CD4-positive, alpha-beta T cell (primary cell): ENCODE measurements at regions not wholly inside any gene's neighbourhood (a gene's known extent, or its start where the extent isn't known, plus 50 kb on each side); places are given as distances from the start of the nearest gene placed in this dataset.

Experiments
- ATAC-seq: fragments of 200-7000 bp; cut with Tn5 transposase; one replicate; pipeline ENCODE4 v1.10.0; 2022; ENCODE audit warnings: mild to moderate bottlenecking; ENCODE audit not compliant: poor library complexity
- CTCF ChIA-PET: fragments of 350-600 bp; sonication (Branson Sonifier 250); formaldehyde crosslinking; loops from one replicate; lab custom pipeline; 2021; ENCODE audit warnings: antibody characterized with exemption, inconsistent platforms; lab: Charles Lee
- POLR2A ChIA-PET: fragments of 350-600 bp; sonication (Branson Sonifier 250); formaldehyde crosslinking; loops from one replicate; lab custom pipeline; 2021; ENCODE audit warnings: antibody characterized with exemption, inconsistent platforms; lab: Charles Lee
- DNase-seq, 14 experiments: peaks; one replicate each; pipeline ENCODE4 v3.0.0-alpha.2; 2013 to 2020; ENCODE audit warnings: mixed read lengths in 2 of 14
- H3K27ac ChIP-seq, 2 donors: one replicate each; pipeline versions ENCODE4 v1.5.1 to v1.7.0; 2013; ENCODE audit warnings: low read length in 2 of 2, low read depth in 1 of 2, mild to moderate bottlenecking in 1 of 2
- H3K27me3 ChIP-seq, 2 experiments: 1 replicate in 1 of 2; 2 replicates in 1 of 2; pipeline versions ENCODE4 v1.6.1 to v1.7.0; 2013; ENCODE audit warnings: low read length in 2 of 2, control low read depth in 1 of 2, mild to moderate bottlenecking in 1 of 2, moderate library complexity in 1 of 2; ENCODE audit not compliant: insufficient read depth in 2 of 2, control insufficient read depth in 1 of 2
- H3K36me3 ChIP-seq: one replicate; pipeline ENCODE4 v1.6.1; 2013; ENCODE audit warnings: low read length, control low read depth; ENCODE audit not compliant: insufficient read depth
- H3K4me1 ChIP-seq: one replicate; pipeline ENCODE4 v1.6.1; 2013; ENCODE audit warnings: low read length, control low read depth; ENCODE audit not compliant: insufficient read depth
- H3K4me3 ChIP-seq: one replicate; pipeline ENCODE4 v1.5.1; 2013; ENCODE audit warnings: mild to moderate bottlenecking, low read length, moderate library complexity
- H3K9me3 ChIP-seq, 2 experiments: 1 replicate in 1 of 2; 2 replicates in 1 of 2; pipeline versions ENCODE4 v1.6.1 to v1.7.0; 2013; ENCODE audit warnings: low read length in 2 of 2, mild to moderate bottlenecking in 2 of 2, control low read depth in 1 of 2, moderate library complexity in 1 of 2; ENCODE audit not compliant: control insufficient read depth in 1 of 2, insufficient read depth in 1 of 2
- H3K27ac Mint-ChIP-seq: one replicate; pipeline ENCODE4 v1.8.0; 2020; ENCODE audit warnings: mixed read lengths
- H3K27me3 Mint-ChIP-seq: one replicate; pipeline ENCODE4 v1.8.0; 2021; ENCODE audit warnings: mixed read lengths
- H3K36me3 Mint-ChIP-seq: one replicate; pipeline ENCODE4 v1.8.0; 2021; ENCODE audit warnings: low read depth, mixed read lengths
- H3K4me1 Mint-ChIP-seq: one replicate; pipeline ENCODE4 v1.8.0; 2021; ENCODE audit warnings: low read depth, mixed read lengths
- H3K4me3 Mint-ChIP-seq: one replicate; pipeline ENCODE4 v1.8.0; 2020; ENCODE audit warnings: mild to moderate bottlenecking, mixed read lengths
- H3K9me3 Mint-ChIP-seq: one replicate; pipeline ENCODE4 v1.8.0; 2020; ENCODE audit warnings: mixed read lengths
- CTCF ChIP-seq: fragments of 200-600 bp; IDR thresholded peaks from one replicate; pipeline ENCODE4 v1.8.0; 2022; ENCODE audit warnings: antibody characterized with exemption, mild to moderate bottlenecking
- intact Hi-C, 2 experiments: fragments of 100-400 bp; cut with DNase I in 1 of 2; cut with micrococcal nuclease in 1 of 2; formaldehyde crosslinking; loops; one replicate each; pipeline versions ENCODE4 v1.15.1 to v1.9.0; 2023 to 2025; cut with DNase I, micrococcal nuclease

DNA sequence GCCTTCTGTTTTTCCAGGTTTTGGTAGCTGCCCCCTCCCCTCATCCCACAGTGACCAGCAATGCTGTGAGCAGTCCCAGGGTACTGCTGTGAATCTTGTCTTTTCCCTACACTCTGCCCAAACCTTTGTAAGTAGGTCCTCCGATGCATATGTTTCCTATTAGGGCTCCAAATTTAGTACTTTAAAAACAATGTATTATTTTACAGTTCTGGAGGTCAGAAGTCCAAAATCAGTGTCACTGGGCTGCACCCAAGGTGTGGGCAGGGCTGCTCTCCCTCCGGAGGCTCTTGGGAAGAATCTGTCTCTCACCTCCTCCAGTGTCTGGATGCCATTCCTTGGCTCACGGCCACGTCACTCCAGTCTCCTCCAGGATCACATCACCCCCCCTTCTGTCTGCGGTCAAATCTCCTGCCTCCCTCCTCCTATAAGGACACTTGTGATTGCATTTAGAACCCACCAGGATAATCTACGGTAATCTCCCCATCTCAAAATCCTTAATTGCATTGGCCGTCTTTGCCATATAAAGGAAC is 208.5 kb downstream of the SH3BP4 start:
- Mint-ChIP-seq H3K27ac (no peak overlapping the region), H3K4me1 (no peaks in the 10 kb centered on the region), H3K27me3 (peaks cover 37% of the 10 kb centered on the region), H3K36me3 (no peaks in the 10 kb centered on the region), H3K9me3 (no peaks in the 10 kb centered on the region), H3K4me3 (no peak overlapping the region)
- H3K27ac ChIP-seq: no peak overlapping the region
- POLR2A ChIA-PET: no interaction called here
- H3K36me3 ChIP-seq: no peaks in the 10 kb centered on the region
- ATAC-seq (no peak), DNase-seq (no peak)
- H3K9me3 ChIP-seq: peaks cover 0 to 13% of the 10 kb centered on the region in 2 experiments
- peaks cover 0 to 5% of the 10 kb centered on the region in 2 experiments for H3K27me3 ChIP-seq
- no peak overlapping the region for H3K4me3 ChIP-seq
- no peaks in the 10 kb centered on the region for H3K4me1 ChIP-seq
- no peak for TF ChIP-seq CTCF
- intact Hi-C loops: no loop called here
- CTCF ChIA-PET: no interaction called here

DNA sequence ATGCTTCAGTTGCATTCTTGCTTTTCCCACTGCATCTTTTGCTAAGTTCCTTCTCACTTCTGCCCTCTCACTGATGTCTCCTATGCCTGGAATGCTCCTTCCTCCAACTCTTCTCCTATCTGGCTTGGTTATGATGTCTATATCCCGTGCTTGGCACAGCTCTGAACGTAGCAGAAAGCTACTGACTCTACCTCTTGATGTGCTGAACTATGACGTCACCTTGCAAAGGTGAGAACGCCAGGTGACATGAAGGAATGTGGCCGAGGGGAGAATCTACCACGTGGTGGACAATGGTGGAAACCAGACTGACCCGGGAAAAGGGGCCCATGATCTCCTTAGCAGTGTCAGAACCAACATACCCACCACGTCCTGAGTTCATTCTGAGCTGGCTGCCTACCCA is 209.7 kb downstream of the SH3BP4 start:
- H3K4me1 ChIP-seq: no peaks in the 10 kb centered on the region

GRCh38 chr2:235162082-235162836 is 210.4 kb downstream of the SH3BP4 start:
- Histone ChIP-seq H3K4me1 (no peaks in the 10 kb centered on the region), H3K9me3 (peaks cover 0 to 5% of the 10 kb centered on the region in 2 experiments), H3K27ac (no peak overlapping the region), H3K27me3 (peaks cover 0 to 5% of the 10 kb centered on the region in 2 experiments), H3K4me3 (no peak overlapping the region), H3K36me3 (no peaks in the 10 kb centered on the region)
- no peak for ATAC-seq
- Mint-ChIP-seq H3K36me3 (no peaks in the 10 kb centered on the region), H3K27ac (no peak overlapping the region), H3K27me3 (peaks cover 30% of the 10 kb centered on the region), H3K4me1 (no peaks in the 10 kb centered on the region), H3K9me3 (no peaks in the 10 kb centered on the region), H3K4me3 (no peak overlapping the region)
- no peak for TF ChIP-seq CTCF
- intact Hi-C loops: no loop called here
- ChIA-PET POLR2A (no interaction called here), CTCF (no interaction called here)
- no peak for DNase-seq

More for the DNA sequence above, 209.7 kb downstream of the SH3BP4 start:
- ATAC-seq: no peak
- Histone ChIP-seq H3K27me3 (peaks cover 0 to 5% of the 10 kb centered on the region in 2 experiments), H3K36me3 (no peaks in the 10 kb centered on the region), H3K9me3 (peaks cover 0 to 6% of the 10 kb centered on the region in 2 experiments), H3K4me3 (no peak overlapping the region), H3K27ac (no peak overlapping the region)
- intact Hi-C loops: no loop called here
- DNase-seq: no peak
- H3K9me3 Mint-ChIP-seq: no peaks in the 10 kb centered on the region
- no peaks in the 10 kb centered on the region for H3K4me1 Mint-ChIP-seq
- H3K36me3 Mint-ChIP-seq: no peaks in the 10 kb centered on the region
- no peak overlapping the region for H3K4me3 Mint-ChIP-seq
- TF ChIP-seq CTCF: no peak
- CTCF ChIA-PET: no interaction called here
- no peak overlapping the region for H3K27ac Mint-ChIP-seq
- POLR2A ChIA-PET: no interaction called here
- H3K27me3 Mint-ChIP-seq: peaks cover 36% of the 10 kb centered on the region
